DOHH2 (cell line): ENCODE measurements at regions not wholly inside any gene's neighbourhood (a gene's known extent, or its start where the extent isn't known, plus 50 kb on each side); places are given as distances from the start of the nearest gene placed in this dataset.

Source experiments
- H3F3A ChIP-seq: fragments of 200-600 bp; sonication (generic), shearing (Covaris generic); 2 replicates; pipeline ENCODE4 v1.6.0; 2016; ENCODE audit warnings: antibody characterized with exemption, mild to moderate bottlenecking; ENCODE audit not compliant: control insufficient read depth, insufficient read depth
- H3K27ac ChIP-seq: fragments of 200-600 bp; sonication (generic); 2 replicates; pipeline ENCODE4 v1.5.1; 2014; ENCODE audit warnings: low read depth, mild to moderate bottlenecking, low read length, moderate library complexity
- H3K27me3 ChIP-seq: fragments of 200-600 bp; sonication (generic); 2 replicates; pipeline ENCODE4 v1.6.1; 2014; ENCODE audit warnings: mild to moderate bottlenecking, low read length, mixed read lengths; ENCODE audit not compliant: control insufficient read depth
- H3K36me3 ChIP-seq: fragments of 200-600 bp; sonication (generic); 2 replicates; pipeline ENCODE4 v1.6.1; 2014; ENCODE audit warnings: mild to moderate bottlenecking, low read length, moderate library complexity, mixed read lengths; ENCODE audit not compliant: control insufficient read depth
- H3K4me1 ChIP-seq: fragments of 200-600 bp; sonication (generic); 2 replicates; pipeline ENCODE4 v1.6.1; 2014; ENCODE audit warnings: mild to moderate bottlenecking, low read length, mixed read lengths; ENCODE audit not compliant: control insufficient read depth
- H3K4me2 ChIP-seq: fragments of 200-600 bp; sonication (generic); 2 replicates; pipeline ENCODE4 v1.6.0; 2014; ENCODE audit warnings: mild to moderate bottlenecking, low read length, moderate library complexity
- H3K4me3 ChIP-seq: fragments of 200-600 bp; sonication (generic); 2 replicates; pipeline ENCODE4 v1.5.1; 2014; ENCODE audit warnings: mild to moderate bottlenecking, low read length, mixed read lengths
- H3K79me2 ChIP-seq: fragments of 200-600 bp; sonication (generic); 2 replicates; pipeline ENCODE4 v1.6.1; 2014; ENCODE audit warnings: mild to moderate bottlenecking, low read length, mixed read lengths; ENCODE audit not compliant: control insufficient read depth
- H3K9me2 ChIP-seq: fragments of 200-600 bp; sonication (generic); replicated peaks from 2 replicates; pipeline ENCODE4 v1.6.1; 2014; ENCODE audit warnings: mild to moderate bottlenecking, low read length, mixed read lengths; ENCODE audit not compliant: control insufficient read depth
- H3K9me3 ChIP-seq: fragments of 200-600 bp; sonication (generic); 2 replicates; pipeline ENCODE4 v1.6.1; 2014; ENCODE audit warnings: antibody characterized with exemption, low read length, mixed read lengths; ENCODE audit not compliant: control insufficient read depth, insufficient read depth
- H4K20me1 ChIP-seq: fragments of 200-600 bp; sonication (generic); 2 replicates; pipeline ENCODE4 v1.6.0; 2014; ENCODE audit warnings: low read depth, mild to moderate bottlenecking, antibody characterized with exemption, low read length, moderate library complexity; ENCODE audit not compliant: control insufficient read depth, insufficient read depth
- EZH2phosphoT487 ChIP-seq: fragments of 200-600 bp; sonication (generic); IDR thresholded peaks from 2 replicates; pipeline ENCODE4 v1.6.1; 2017; ENCODE audit warnings: borderline replicate concordance, mild to moderate bottlenecking, antibody characterized with exemption, low read length, moderate library complexity, mixed read lengths
- TF ChIP-seq, protein P1 (sequence below): fragments of 200-600 bp; sonication (generic); IDR thresholded peaks from one replicate; pipeline ENCODE4 v1.5.1; 2014; ENCODE audit warnings: antibody characterized with exemption, mild to moderate bottlenecking, low read depth, low read length; ENCODE audit not compliant: poor library complexity, severe bottlenecking

DNA sequence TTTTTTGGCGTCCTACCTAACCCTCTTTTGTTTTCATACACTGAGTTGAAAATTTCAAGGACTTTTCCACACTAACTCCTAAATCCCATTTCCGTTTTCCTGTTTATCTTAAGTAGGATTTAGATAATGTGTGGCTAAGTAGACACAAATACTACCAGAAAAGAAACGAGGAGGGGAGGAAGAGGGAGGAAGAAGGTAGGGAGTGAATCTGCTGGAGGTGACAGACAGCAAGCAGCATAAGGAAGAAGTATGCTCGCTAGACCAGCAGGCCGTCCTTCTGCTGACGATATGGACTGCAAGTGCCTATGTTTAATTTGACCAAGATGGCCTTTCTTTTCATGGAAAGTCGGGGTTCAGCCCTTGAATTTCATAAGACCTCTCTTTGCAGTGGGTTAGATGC, 256.9 kb upstream of the RAB4A start:
- no peak overlapping the region for H3K4me2 ChIP-seq
- no peaks in the 10 kb centered on the region; the same call in 1 of the 2 replicates for H3K9me2 ChIP-seq
- no peaks in the 10 kb centered on the region for H4K20me1 ChIP-seq
- no peaks in the 10 kb centered on the region for H3K9me3 ChIP-seq
- H3K4me1 ChIP-seq: no peaks in the 10 kb centered on the region
- no peaks in the 10 kb centered on the region for H3K79me2 ChIP-seq
- H3K27me3 ChIP-seq: peaks cover 5% of the 10 kb centered on the region; the same call in 1 of the 2 replicates
- TF ChIP-seq, protein P1, sequence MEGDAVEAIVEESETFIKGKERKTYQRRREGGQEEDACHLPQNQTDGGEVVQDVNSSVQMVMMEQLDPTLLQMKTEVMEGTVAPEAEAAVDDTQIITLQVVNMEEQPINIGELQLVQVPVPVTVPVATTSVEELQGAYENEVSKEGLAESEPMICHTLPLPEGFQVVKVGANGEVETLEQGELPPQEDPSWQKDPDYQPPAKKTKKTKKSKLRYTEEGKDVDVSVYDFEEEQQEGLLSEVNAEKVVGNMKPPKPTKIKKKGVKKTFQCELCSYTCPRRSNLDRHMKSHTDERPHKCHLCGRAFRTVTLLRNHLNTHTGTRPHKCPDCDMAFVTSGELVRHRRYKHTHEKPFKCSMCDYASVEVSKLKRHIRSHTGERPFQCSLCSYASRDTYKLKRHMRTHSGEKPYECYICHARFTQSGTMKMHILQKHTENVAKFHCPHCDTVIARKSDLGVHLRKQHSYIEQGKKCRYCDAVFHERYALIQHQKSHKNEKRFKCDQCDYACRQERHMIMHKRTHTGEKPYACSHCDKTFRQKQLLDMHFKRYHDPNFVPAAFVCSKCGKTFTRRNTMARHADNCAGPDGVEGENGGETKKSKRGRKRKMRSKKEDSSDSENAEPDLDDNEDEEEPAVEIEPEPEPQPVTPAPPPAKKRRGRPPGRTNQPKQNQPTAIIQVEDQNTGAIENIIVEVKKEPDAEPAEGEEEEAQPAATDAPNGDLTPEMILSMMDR: no peak
- TF ChIP-seq EZH2phosphoT487: no peak
- no peaks in the 10 kb centered on the region for H3K36me3 ChIP-seq
- no peaks in the 10 kb centered on the region for H3F3A ChIP-seq
- H3K27ac ChIP-seq: no peak overlapping the region
- H3K4me3 ChIP-seq: no peak overlapping the region

DNA sequence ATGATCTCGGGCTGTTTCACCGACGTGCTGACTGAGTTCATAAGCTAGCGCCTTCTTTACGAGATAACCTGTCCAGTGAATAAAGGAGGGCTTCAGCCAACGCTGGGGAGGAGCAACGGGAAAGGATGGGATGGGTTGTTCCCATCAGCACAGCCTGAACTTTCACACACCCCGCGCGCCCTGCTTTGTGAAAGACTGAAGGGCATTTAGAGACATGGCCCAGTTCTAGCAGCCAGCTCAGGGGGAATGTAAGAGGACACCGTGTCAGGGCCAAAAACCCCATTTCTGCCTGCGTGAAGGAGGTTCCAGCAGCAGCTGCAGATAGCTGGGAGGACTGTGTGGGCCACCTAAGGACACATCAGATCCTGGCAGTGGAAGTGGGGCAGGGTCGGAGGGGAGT, 255.1 kb upstream of the RAB4A start:
- H3K27ac ChIP-seq: no peak overlapping the region
- no peaks in the 10 kb centered on the region for H3K36me3 ChIP-seq
- H3K9me2 ChIP-seq: no peaks in the 10 kb centered on the region; the same call in 1 of the 2 replicates
- H4K20me1 ChIP-seq: no peaks in the 10 kb centered on the region
- no peak overlapping the region for H3K4me2 ChIP-seq
- H3K27me3 ChIP-seq: peaks cover 5% of the 10 kb centered on the region; the same call in 1 of the 2 replicates
- no peak for TF ChIP-seq EZH2phosphoT487
- TF ChIP-seq, protein P1: no peak
- H3K4me1 ChIP-seq: no peaks in the 10 kb centered on the region
- H3K4me3 ChIP-seq: no peak overlapping the region
- no peaks in the 10 kb centered on the region for H3K9me3 ChIP-seq
- no peaks in the 10 kb centered on the region for H3F3A ChIP-seq
- H3K79me2 ChIP-seq: no peaks in the 10 kb centered on the region

DNA sequence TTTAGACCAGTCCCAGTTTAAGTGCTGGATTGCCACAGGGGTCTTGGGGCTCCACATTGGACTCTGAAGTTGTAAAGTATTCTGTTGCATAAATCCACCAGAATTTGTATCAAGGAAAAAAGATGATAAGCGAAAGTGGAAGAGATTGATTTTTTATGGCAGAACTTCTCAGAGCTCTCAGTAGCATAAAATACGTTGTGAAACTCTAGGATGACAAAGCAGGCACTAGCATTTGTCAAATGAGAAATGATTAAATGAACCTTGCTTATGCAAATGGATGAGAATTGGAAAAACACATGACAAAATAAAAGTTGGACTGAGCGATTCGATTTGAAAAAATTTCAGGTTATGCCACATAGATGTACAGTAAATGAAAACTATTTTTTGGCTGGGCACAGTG, 253.8 kb upstream of the RAB4A start:
- TF ChIP-seq, protein P1: no peak
- no peak for TF ChIP-seq EZH2phosphoT487
- H3K9me3 ChIP-seq: no peaks in the 10 kb centered on the region
- no peaks in the 10 kb centered on the region for H3K79me2 ChIP-seq
- H4K20me1 ChIP-seq: no peaks in the 10 kb centered on the region
- no peaks in the 10 kb centered on the region for H3K4me1 ChIP-seq
- no peaks in the 10 kb centered on the region for H3F3A ChIP-seq
- no peak overlapping the region for H3K4me3 ChIP-seq
- no peaks in the 10 kb centered on the region; the same call in 1 of the 2 replicates for H3K9me2 ChIP-seq
- peaks cover 3% of the 10 kb centered on the region; the same call in 1 of the 2 replicates for H3K27me3 ChIP-seq
- H3K4me2 ChIP-seq: no peak overlapping the region
- H3K27ac ChIP-seq: no peak overlapping the region
- H3K36me3 ChIP-seq: no peaks in the 10 kb centered on the region

DNA sequence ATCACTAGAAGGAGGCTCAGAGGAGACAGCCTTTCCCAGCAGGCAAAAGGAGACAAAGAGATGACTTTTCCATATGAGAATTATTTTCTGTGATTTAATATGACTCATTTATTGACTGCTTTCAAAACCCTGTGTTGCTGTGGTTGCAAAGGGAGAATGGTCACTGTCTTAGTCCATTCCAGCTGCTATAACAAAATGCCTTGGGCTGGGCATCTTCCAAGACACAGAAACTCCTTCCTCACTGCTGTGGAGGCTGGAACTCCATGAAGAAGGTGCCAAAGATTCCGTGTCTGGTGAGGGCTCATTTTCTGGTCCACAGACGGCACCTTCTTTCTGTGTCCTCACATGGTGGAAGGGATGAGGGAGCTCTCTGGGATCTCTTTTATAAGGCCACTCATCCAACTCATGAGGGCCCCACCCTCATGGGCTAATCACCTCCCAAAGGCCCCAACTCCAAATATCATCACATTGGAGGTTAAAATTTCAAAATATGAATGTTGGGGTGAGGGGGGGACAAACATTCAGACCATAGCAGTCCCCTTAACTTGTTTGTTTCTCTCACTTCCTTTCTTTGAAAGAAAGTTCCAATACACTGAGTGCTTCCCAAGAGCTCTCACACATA, 252.1 kb upstream of the RAB4A start:
- no peaks in the 10 kb centered on the region for H3K9me3 ChIP-seq
- H4K20me1 ChIP-seq: no peaks in the 10 kb centered on the region
- no peaks in the 10 kb centered on the region for H3K36me3 ChIP-seq
- H3K4me3 ChIP-seq: no peak overlapping the region
- H3K79me2 ChIP-seq: no peaks in the 10 kb centered on the region
- H3K4me2 ChIP-seq: no peak overlapping the region
- TF ChIP-seq, protein P1: no peak
- TF ChIP-seq EZH2phosphoT487: no peak
- H3K27ac ChIP-seq: no peak overlapping the region
- no peaks in the 10 kb centered on the region for H3K27me3 ChIP-seq
- no peaks in the 10 kb centered on the region for H3K4me1 ChIP-seq
- H3F3A ChIP-seq: no peaks in the 10 kb centered on the region
- H3K9me2 ChIP-seq: no peaks in the 10 kb centered on the region
